ENCODE measurements at regions not wholly inside any gene's neighbourhood (a gene's known extent, or its start where the extent isn't known, plus 50 kb on each side); places are given as distances from the start of the nearest gene placed in this dataset.

- TF ChIP-seq EZH2 (IDR thresholded peaks at IDR 0.05; ENCODE audit: low read depth, low read length, severe bottlenecking) (no peak), CTCF (IDR thresholded peaks at IDR 0.05; ENCODE audit: control extremely low read depth in 1 of 3, insufficient read depth in 1 of 3, low read depth in 1 of 3, low read length in 3 of 3) (no peak), CHD2 (IDR thresholded peaks at IDR 0.05; ENCODE audit: low read length) (no peak), BCL11A (IDR thresholded peaks at IDR 0.05; ENCODE audit: low read depth in 2 of 2, low read length in 2 of 2) (no peak), EP300 (IDR thresholded peaks at IDR 0.05; ENCODE audit: borderline replicate concordance in 1 of 2, low read depth in 2 of 2, low read length in 2 of 2) (no peak), ZNF274 (IDR thresholded peaks at IDR 0.05; ENCODE audit: borderline replicate concordance, extremely low read depth, low read length) (no peak), CEBPB (IDR thresholded peaks at IDR 0.05; ENCODE audit: low read depth, low read length) (no peak)
Observed at GRCh38 chr12:111037047-111037446, 116.7 kb upstream of the MYL2 start.
